A549 (cell line): ENCODE measurements at regions not wholly inside any gene's neighbourhood (a gene's known extent, or its start where the extent isn't known, plus 50 kb on each side); places are given as distances from the start of the nearest gene placed in this dataset.

Source experiments
- CTCF ChIP-seq: fragments of >200 bp; sonication (Bioruptor Twin); formaldehyde crosslinking; IDR thresholded peaks from 3 replicates; pipeline ENCODE4 v1.5.1; 2016
- EHMT2 ChIP-seq: fragments of 200-600 bp; sonication (generic); IDR thresholded peaks from 2 replicates; pipeline ENCODE4 v1.6.1; 2016; ENCODE audit warnings: antibody characterized with exemption, low read depth, mild to moderate bottlenecking, moderate library complexity
- ELK1 ChIP-seq: fragments of 150-350 bp; IDR thresholded peaks from 2 replicates; pipeline ENCODE4 v1.6.1; 2014; ENCODE audit warnings: low read depth, mild to moderate bottlenecking, low read length
- EP300 ChIP-seq, 2 experiments: fragments of >200 bp; sonication (Bioruptor Twin); formaldehyde crosslinking; IDR thresholded peaks; 2 replicates in 1 of 2; 3 replicates in 1 of 2; pipeline ENCODE4 v1.6.1; 2016 to 2017
- NR3C1 ChIP-seq: fragments of >200 bp; sonication (Bioruptor Twin); formaldehyde crosslinking; IDR thresholded peaks from 3 replicates; pipeline ENCODE4 v1.6.1; 2017
- POLR2A ChIP-seq: IDR thresholded peaks from 2 replicates; pipeline ENCODE4 v1.6.1; 2012; ENCODE audit warnings: mild to moderate bottlenecking, low read length
- RAD21 ChIP-seq, 2 experiments: fragments of >200 bp in 1 of 2; sonication (Bioruptor Twin) in 1 of 2; formaldehyde crosslinking in 1 of 2; IDR thresholded peaks in 1 of 2; conservative IDR thresholded peaks in 1 of 2; 2 replicates in 1 of 2; 3 replicates in 1 of 2; pipeline ENCODE4 v1.6.1; 2012 to 2018; ENCODE audit warnings: inconsistent platforms in 1 of 2
- RFX5 ChIP-seq: fragments of 450-650 bp; IDR thresholded peaks from 2 replicates; pipeline ENCODE4 v1.7.1; 2014; ENCODE audit warnings: antibody characterized with exemption, mild to moderate bottlenecking, moderate library complexity
- TF ChIP-seq, protein P1 (sequence below): fragments of 200-600 bp; sonication (generic); IDR thresholded peaks from 2 replicates; pipeline ENCODE4 v1.6.1; 2016; ENCODE audit warnings: antibody characterized with exemption, mild to moderate bottlenecking, moderate library complexity

- TF ChIP-seq EP300 (IDR thresholded peaks at IDR 0.05) (no peak), POLR2A (no peak), CTCF (no peak), RFX5 (no peak), RAD21 (conservative IDR thresholded peaks at IDR 0.05 in 1 of 2, IDR thresholded peaks at IDR 0.05 in 1 of 2) (no peak), EHMT2 (no peak), NR3C1 (no peak), ELK1 (no peak)
- TF ChIP-seq, protein P1, sequence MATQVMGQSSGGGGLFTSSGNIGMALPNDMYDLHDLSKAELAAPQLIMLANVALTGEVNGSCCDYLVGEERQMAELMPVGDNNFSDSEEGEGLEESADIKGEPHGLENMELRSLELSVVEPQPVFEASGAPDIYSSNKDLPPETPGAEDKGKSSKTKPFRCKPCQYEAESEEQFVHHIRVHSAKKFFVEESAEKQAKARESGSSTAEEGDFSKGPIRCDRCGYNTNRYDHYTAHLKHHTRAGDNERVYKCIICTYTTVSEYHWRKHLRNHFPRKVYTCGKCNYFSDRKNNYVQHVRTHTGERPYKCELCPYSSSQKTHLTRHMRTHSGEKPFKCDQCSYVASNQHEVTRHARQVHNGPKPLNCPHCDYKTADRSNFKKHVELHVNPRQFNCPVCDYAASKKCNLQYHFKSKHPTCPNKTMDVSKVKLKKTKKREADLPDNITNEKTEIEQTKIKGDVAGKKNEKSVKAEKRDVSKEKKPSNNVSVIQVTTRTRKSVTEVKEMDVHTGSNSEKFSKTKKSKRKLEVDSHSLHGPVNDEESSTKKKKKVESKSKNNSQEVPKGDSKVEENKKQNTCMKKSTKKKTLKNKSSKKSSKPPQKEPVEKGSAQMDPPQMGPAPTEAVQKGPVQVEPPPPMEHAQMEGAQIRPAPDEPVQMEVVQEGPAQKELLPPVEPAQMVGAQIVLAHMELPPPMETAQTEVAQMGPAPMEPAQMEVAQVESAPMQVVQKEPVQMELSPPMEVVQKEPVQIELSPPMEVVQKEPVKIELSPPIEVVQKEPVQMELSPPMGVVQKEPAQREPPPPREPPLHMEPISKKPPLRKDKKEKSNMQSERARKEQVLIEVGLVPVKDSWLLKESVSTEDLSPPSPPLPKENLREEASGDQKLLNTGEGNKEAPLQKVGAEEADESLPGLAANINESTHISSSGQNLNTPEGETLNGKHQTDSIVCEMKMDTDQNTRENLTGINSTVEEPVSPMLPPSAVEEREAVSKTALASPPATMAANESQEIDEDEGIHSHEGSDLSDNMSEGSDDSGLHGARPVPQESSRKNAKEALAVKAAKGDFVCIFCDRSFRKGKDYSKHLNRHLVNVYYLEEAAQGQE: no peak
These were observed 595.2 kb downstream of the MID1IP1 start for GRCh38 chrX:39396358-39396995.
